ENCODE measurements at regions not wholly inside any gene's neighbourhood (a gene's known extent, or its start where the extent isn't known, plus 50 kb on each side); places are given as distances from the start of the nearest gene placed in this dataset.

DNA sequence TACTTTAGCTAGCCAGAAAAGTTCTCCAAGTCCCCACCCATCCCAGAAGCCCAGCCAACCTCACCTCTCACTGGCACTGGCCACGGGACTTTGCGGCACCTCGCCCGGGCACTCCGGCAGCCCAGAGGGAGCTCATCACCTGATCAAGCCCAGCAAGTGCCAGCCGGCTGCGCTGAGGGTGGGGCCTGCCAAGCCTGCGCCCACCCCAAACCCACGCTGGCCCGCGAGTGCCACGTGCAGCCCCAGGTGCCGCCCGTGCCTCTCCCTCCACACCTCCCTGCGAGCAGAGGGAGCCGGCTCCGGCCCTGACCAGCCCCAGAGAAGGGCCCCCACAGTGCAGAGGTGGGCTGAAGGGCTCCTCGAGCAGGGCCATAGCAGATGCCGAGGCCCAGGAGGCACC is 585.0 kb upstream of the HS6ST1 start:
- H3K27ac ChIP-seq, result no peak overlapping the region
- no peaks in the 10 kb centered on the region for H3K4me1 ChIP-seq
- H3K9me3 ChIP-seq, result no peaks in the 10 kb centered on the region
- H3K36me3 ChIP-seq (replicated peaks in 1 of 2; ENCODE audit: insufficient read depth in 1 of 2, low read depth in 2 of 2), result no peaks in the 10 kb centered on the region
- no peak for TF ChIP-seq POLR2A (IDR thresholded peaks at IDR 0.05)
- TF ChIP-seq, protein P1, sequence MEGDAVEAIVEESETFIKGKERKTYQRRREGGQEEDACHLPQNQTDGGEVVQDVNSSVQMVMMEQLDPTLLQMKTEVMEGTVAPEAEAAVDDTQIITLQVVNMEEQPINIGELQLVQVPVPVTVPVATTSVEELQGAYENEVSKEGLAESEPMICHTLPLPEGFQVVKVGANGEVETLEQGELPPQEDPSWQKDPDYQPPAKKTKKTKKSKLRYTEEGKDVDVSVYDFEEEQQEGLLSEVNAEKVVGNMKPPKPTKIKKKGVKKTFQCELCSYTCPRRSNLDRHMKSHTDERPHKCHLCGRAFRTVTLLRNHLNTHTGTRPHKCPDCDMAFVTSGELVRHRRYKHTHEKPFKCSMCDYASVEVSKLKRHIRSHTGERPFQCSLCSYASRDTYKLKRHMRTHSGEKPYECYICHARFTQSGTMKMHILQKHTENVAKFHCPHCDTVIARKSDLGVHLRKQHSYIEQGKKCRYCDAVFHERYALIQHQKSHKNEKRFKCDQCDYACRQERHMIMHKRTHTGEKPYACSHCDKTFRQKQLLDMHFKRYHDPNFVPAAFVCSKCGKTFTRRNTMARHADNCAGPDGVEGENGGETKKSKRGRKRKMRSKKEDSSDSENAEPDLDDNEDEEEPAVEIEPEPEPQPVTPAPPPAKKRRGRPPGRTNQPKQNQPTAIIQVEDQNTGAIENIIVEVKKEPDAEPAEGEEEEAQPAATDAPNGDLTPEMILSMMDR (IDR thresholded peaks at IDR 0.05), result no peak
- no peak for ATAC-seq
- intact Hi-C loops (cut with DNase I), result no loop called here
- H3K4me3 ChIP-seq, result no peak overlapping the region
- H3K27me3 ChIP-seq, result no peaks in the 10 kb centered on the region
- 87 to 98% methylated on average over 10 to 17 of the region's 19 CpGs for WGBS, 2 donors
- no peak for DNase-seq

DNA sequence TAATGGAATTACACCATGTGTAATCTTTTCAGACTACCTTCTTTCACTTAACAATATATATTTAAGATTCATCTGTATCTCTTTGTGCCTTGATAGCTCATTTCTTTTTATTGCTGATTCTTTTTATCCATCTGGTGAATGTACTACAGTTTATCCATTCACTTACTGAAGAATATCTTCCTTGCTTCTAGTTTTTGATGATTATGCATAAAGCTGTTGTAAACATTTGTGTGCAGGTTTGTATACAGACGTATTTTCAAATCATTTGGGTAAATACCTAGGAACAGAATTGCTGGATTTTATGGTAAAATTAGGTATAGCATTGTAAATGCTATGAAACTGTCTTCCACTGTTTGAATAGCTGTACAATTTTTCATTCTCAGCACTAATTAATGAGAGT is 592.6 kb upstream of the HS6ST1 start:
- Histone ChIP-seq H3K4me3 (no peak overlapping the region), H3K27ac (no peak overlapping the region), H3K27me3 (no peaks in the 10 kb centered on the region), H3K4me1 (no peaks in the 10 kb centered on the region), H3K9me3 (no peaks in the 10 kb centered on the region), H3K36me3 (replicated peaks in 1 of 2; ENCODE audit: insufficient read depth in 1 of 2, low read depth in 2 of 2) (no peaks in the 10 kb centered on the region)
- TF ChIP-seq POLR2A (IDR thresholded peaks at IDR 0.05), result no peak
- TF ChIP-seq, protein P1 (IDR thresholded peaks at IDR 0.05), result no peak
- WGBS, 2 donors, result 73 to 97% methylated on average over 1 of the region's 1 CpG
- ATAC-seq (no peak), DNase-seq (no peak)
- intact Hi-C loops (cut with DNase I), result no loop called here

DNA sequence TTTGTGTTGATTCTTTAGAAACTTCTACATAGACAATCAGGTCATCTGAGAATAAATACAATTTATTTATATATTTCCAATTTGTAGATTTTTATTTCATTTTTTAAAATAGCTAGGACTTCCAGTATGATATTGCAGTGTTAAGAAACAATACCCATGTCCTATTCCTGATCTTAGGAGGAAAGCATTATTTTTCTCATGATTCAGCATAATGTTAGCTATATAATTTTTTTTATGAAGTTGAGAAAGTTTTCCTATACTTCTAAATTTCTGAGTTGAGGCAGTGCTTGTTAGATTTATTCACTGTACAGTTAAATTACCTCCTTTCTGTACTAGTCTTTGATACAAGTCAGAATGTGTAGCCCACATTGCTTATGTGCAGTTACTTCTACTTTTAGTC is 595.7 kb upstream of the HS6ST1 start:
- Histone ChIP-seq H3K36me3 (replicated peaks in 1 of 2; ENCODE audit: insufficient read depth in 1 of 2, low read depth in 2 of 2) (no peaks in the 10 kb centered on the region), H3K27ac (no peak overlapping the region), H3K4me3 (no peak overlapping the region), H3K4me1 (no peaks in the 10 kb centered on the region), H3K27me3 (no peaks in the 10 kb centered on the region), H3K9me3 (no peaks in the 10 kb centered on the region)
- intact Hi-C loops (cut with DNase I), result no loop called here
- no peak for DNase-seq
- no peak for ATAC-seq
- TF ChIP-seq POLR2A (IDR thresholded peaks at IDR 0.05), result no peak
- TF ChIP-seq, protein P1 (IDR thresholded peaks at IDR 0.05), result no peak

DNA sequence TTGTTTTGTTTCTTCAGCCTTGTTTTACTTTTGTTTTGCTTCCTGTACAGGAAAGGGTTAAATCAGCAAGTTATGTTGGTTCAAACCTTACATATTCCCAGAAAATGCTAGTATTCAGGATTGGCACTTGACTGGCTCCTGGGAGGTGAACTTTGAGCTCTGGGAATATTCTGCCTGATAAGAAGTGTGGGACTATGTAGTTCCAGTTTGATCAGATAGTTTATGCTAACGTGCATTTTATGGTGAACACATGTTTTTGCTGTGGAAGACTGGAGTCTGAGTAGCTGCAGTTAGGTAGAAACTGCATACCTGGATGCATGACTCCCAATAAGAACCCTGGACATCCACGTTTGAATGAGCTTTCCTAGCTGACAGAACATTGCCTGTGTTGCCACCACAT is 603.1 kb upstream of the HS6ST1 start:
- 4 to 10% methylated on average over 2 of the region's 2 CpGs for WGBS, 2 donors
- Histone ChIP-seq H3K9me3 (no peaks in the 10 kb centered on the region), H3K4me3 (no peak overlapping the region), H3K27me3 (no peaks in the 10 kb centered on the region), H3K27ac (peak overlapping the region in 2 of 4 donors; percentile 41 to 61), H3K36me3 (replicated peaks in 1 of 2; ENCODE audit: insufficient read depth in 1 of 2, low read depth in 2 of 2) (no peaks in the 10 kb centered on the region), H3K4me1 (peaks cover 17% of the 10 kb centered on the region)
- ATAC-seq (peak; percentile 82), DNase-seq (no peak)
- intact Hi-C loops (cut with DNase I), result no loop called here
- TF ChIP-seq, protein P1 (IDR thresholded peaks at IDR 0.05), result no peak
- peak in 1 of 3 donors; percentile 12 for TF ChIP-seq POLR2A (IDR thresholded peaks at IDR 0.05)

DNA sequence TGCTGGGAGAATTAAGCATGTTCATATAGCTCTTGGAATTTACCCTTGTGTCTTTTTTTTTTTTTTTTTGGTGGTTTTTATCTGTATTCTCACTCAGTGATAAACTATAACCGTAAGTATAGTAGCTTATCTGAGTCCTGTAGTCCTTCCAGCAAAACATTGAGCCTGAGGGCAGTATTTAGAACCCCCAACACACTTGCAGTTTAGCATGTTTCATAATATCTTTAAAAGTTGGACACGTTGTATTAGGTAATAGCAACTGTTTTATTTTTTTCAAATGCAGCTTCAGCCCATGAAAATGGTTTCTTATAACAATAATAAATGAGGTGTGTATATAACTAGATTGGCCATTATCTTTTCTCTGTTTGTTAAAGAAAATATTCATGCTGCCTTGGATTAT is 603.5 kb upstream of the HS6ST1 start:
- H3K27me3 ChIP-seq, result no peaks in the 10 kb centered on the region
- H3K36me3 ChIP-seq (replicated peaks in 1 of 2; ENCODE audit: insufficient read depth in 1 of 2, low read depth in 2 of 2), result no peaks in the 10 kb centered on the region
- intact Hi-C loops (cut with DNase I), result no loop called here
- DNase-seq (no peak), ATAC-seq (peak; percentile 77)
- no peak for TF ChIP-seq POLR2A (IDR thresholded peaks at IDR 0.05)
- TF ChIP-seq, protein P1 (IDR thresholded peaks at IDR 0.05), result no peak
- no peaks in the 10 kb centered on the region for H3K9me3 ChIP-seq
- H3K4me3 ChIP-seq, result no peak overlapping the region
- WGBS, 2 donors, result 4 to 13% methylated on average over 2 of the region's 2 CpGs
- H3K4me1 ChIP-seq, result peaks cover 17% of the 10 kb centered on the region
- peak overlapping the region in 2 of 4 donors; percentile 41 to 61 for H3K27ac ChIP-seq
